ENCODE measurements at regions not wholly inside any gene's neighbourhood (a gene's known extent, or its start where the extent isn't known, plus 50 kb on each side); places are given as distances from the start of the nearest gene placed in this dataset.

GRCh38 chr6:92942549-92942948 lies 476.8 kb downstream of the EPHA7 start:
- DNase-seq: no peak

GRCh38 chr6:92934625-92935024 lies 484.7 kb downstream of the EPHA7 start:
- DNase-seq: no peak

- no peak for DNase-seq
Measured at GRCh38 chr6:92930171-92930570, 489.2 kb downstream of the EPHA7 start.

- no peak for DNase-seq
Measured at GRCh38 chr6:92922216-92922806, 497.0 kb downstream of the EPHA7 start.

- DNase-seq: no peak
Measured at GRCh38 chr6:92915466-92915865, 503.9 kb downstream of the EPHA7 start.

GRCh38 chr6:92911301-92911700 lies 508.1 kb downstream of the EPHA7 start:
- no peak for DNase-seq

GRCh38 chr6:92910646-92911045 lies 508.7 kb downstream of the EPHA7 start:
- no peak for DNase-seq

- no peak for DNase-seq
Measured at GRCh38 chr6:92906385-92906784, 513.0 kb downstream of the EPHA7 start.

- no peak for DNase-seq
Measured at GRCh38 chr6:92893741-92894140, 525.6 kb downstream of the EPHA7 start.

GRCh38 chr6:92892626-92893170 lies 526.7 kb downstream of the EPHA7 start:
- DNase-seq: no peak

- no peak for DNase-seq
Measured at GRCh38 chr6:92888316-92888715, 531.0 kb downstream of the EPHA7 start.

- DNase-seq: no peak
Measured at GRCh38 chr6:92887871-92888270, 531.5 kb downstream of the EPHA7 start.

GRCh38 chr6:92879526-92879925 lies 539.8 kb downstream of the EPHA7 start:
- no peak for DNase-seq

- DNase-seq: no peak
Measured at GRCh38 chr6:92864966-92865555, 554.3 kb downstream of the EPHA7 start.

GRCh38 chr6:92849636-92850035 lies 569.7 kb downstream of the EPHA7 start:
- no peak for DNase-seq

- DNase-seq: no peak
Measured at GRCh38 chr6:92848901-92849300, 570.5 kb downstream of the EPHA7 start.

- DNase-seq: no peak
Measured at GRCh38 chr6:92848459-92848858, 570.9 kb downstream of the EPHA7 start.

GRCh38 chr6:92847988-92848387 lies 571.4 kb downstream of the EPHA7 start:
- no peak for DNase-seq

- no peak for DNase-seq
Measured at GRCh38 chr6:92840246-92840930, 579.0 kb downstream of the EPHA7 start.

GRCh38 chr6:92828788-92829187 lies 590.6 kb downstream of the EPHA7 start:
- no peak for DNase-seq

GRCh38 chr6:92827104-92827503 lies 592.3 kb downstream of the EPHA7 start:
- no peak for DNase-seq

GRCh38 chr6:92826633-92827032 lies 592.7 kb downstream of the EPHA7 start:
- no peak for DNase-seq

GRCh38 chr6:92822222-92822621 lies 597.1 kb downstream of the EPHA7 start:
- DNase-seq: no peak

- DNase-seq: no peak
Measured at GRCh38 chr6:92820601-92821000, 598.8 kb downstream of the EPHA7 start.
